Thyroid gland (tissue), 4 donors: ENCODE measurements at regions not wholly inside any gene's neighbourhood (a gene's known extent, or its start where the extent isn't known, plus 50 kb on each side); places are given as distances from the start of the nearest gene placed in this dataset.

ENCODE experiments used
- POLR2A ChIP-seq, 2 donors: fragments of 450-650 bp; IDR thresholded peaks; one replicate each; pipeline ENCODE4 v1.6.1; 2017; ENCODE audit warnings: antibody characterized with exemption in 2 of 2, mild to moderate bottlenecking in 2 of 2, moderate library complexity in 1 of 2
- TF ChIP-seq, protein P1 (sequence below), 6 experiments: fragments of 200-600 bp in 3 of 6; fragments of 450-650 bp in 3 of 6; sonication (generic) in 3 of 6; IDR thresholded peaks; one replicate each; pipeline ENCODE4 v1.5.1; 2016 to 2019; ENCODE audit warnings: antibody characterized with exemption in 6 of 6, mild to moderate bottlenecking in 2 of 6, inconsistent platforms in 1 of 6, moderate library complexity in 1 of 6

DNA sequence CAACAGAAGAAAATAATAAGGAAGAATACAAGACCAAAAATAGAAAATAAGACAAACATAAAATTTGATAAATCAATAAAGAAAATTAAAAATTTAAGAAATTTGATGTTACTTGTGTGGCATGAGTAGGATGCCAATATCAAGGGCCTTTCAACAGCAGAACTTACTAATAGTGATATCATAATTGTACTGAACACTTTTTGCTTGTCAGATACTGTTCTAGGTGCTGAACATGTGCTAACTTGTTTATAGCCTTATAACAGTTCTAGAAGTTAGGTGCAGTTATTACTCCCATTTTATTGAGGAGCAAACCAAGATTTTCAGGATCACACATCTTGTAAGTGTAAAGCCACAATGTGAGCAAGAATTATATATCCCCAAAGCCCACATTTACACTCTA lies 546.0 kb upstream of the EPHA5 start:
- TF ChIP-seq POLR2A (IDR thresholded peaks at IDR 0.05): no peak
- TF ChIP-seq, protein P1, sequence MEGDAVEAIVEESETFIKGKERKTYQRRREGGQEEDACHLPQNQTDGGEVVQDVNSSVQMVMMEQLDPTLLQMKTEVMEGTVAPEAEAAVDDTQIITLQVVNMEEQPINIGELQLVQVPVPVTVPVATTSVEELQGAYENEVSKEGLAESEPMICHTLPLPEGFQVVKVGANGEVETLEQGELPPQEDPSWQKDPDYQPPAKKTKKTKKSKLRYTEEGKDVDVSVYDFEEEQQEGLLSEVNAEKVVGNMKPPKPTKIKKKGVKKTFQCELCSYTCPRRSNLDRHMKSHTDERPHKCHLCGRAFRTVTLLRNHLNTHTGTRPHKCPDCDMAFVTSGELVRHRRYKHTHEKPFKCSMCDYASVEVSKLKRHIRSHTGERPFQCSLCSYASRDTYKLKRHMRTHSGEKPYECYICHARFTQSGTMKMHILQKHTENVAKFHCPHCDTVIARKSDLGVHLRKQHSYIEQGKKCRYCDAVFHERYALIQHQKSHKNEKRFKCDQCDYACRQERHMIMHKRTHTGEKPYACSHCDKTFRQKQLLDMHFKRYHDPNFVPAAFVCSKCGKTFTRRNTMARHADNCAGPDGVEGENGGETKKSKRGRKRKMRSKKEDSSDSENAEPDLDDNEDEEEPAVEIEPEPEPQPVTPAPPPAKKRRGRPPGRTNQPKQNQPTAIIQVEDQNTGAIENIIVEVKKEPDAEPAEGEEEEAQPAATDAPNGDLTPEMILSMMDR (IDR thresholded peaks at IDR 0.05): no peak
